Left lung (tissue), 4 donors: ENCODE measurements at regions not wholly inside any gene's neighbourhood (a gene's known extent, or its start where the extent isn't known, plus 50 kb on each side); places are given as distances from the start of the nearest gene placed in this dataset.

Experiments used
- ATAC-seq: fragments of 200-7000 bp; cut with Tn5 transposase; one replicate; pipeline ENCODE4 v1.9.1; 2020; ENCODE audit warnings: moderate library complexity
- DNase-seq, 4 donors: peaks; one replicate each; pipeline ENCODE4 v3.0.0-alpha.2; 2013 to 2020
- H3K27ac ChIP-seq, 2 donors: fragments of 200-600 bp; sonication (generic) in 1 of 2; one replicate each; pipeline versions ENCODE4 v1.5.0 to v1.8.0; 2020 to 2021
- H3K27me3 ChIP-seq, 2 donors: fragments of 200-600 bp; sonication (generic) in 1 of 2; one replicate each; pipeline versions ENCODE4 v1.5.0 to v1.8.0; 2020 to 2021
- H3K36me3 ChIP-seq, 2 donors: fragments of 200-600 bp; sonication (generic) in 1 of 2; one replicate each; pipeline versions ENCODE4 v1.5.0 to v1.8.0; 2020 to 2021
- H3K4me1 ChIP-seq, 2 donors: fragments of 200-600 bp; one replicate each; pipeline ENCODE4 v1.8.0; 2021
- H3K4me3 ChIP-seq, 2 donors: fragments of 200-600 bp; sonication (generic) in 1 of 2; one replicate each; pipeline versions ENCODE4 v1.5.0 to v1.8.0; 2020 to 2021; ENCODE audit warnings: mild to moderate bottlenecking in 1 of 2
- H3K9me3 ChIP-seq, 2 donors: fragments of 200-600 bp; sonication (generic) in 1 of 2; one replicate each; pipeline versions ENCODE4 v1.5.0 to v1.8.0; 2020 to 2021
- intact Hi-C, 2 donors: fragments of 100-400 bp; cut with DNase I; formaldehyde crosslinking; loops; one replicate each; pipeline versions ENCODE4 v1.11.2 to v1.14.2; 2022
- TF ChIP-seq, protein P1 (sequence below), 2 donors: fragments of 200-600 bp; sonication (generic) in 1 of 2; IDR thresholded peaks; one replicate each; pipeline versions ENCODE4 v1.5.0 to v1.8.0; 2021; ENCODE audit warnings: antibody characterized with exemption in 2 of 2
- donor health status: DM: no; HTN: yes; CAD: no.
- donor health status: DM: no; HTN: no; CAD: no.

DNA sequence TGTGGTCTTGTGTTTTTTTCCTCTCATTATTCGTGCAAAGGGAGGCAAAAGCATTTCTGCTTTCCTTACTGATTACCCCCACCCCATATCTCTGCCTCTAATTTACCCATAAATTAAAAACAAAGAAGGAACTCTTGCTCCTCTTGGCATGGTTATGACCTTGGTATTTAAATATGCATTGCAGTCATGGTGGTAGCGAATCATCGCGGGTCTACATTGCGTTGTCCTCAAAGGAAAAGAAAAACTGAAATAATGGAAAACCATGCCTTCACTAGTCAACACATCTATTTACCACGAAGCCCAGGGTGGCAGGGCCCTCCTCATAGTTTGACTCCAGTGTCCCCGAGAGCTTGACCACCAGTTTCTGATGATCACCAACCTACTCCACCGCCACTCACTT lies 126.7 kb upstream of the PARP11 start:
- ATAC-seq: no peak
- intact Hi-C loops: loop anchor here in 1 of 2 donors (5.0 kb wide), 1 partner anchor 37 kb away; no protein-coding TSS in a partner anchor
- TF ChIP-seq, protein P1, sequence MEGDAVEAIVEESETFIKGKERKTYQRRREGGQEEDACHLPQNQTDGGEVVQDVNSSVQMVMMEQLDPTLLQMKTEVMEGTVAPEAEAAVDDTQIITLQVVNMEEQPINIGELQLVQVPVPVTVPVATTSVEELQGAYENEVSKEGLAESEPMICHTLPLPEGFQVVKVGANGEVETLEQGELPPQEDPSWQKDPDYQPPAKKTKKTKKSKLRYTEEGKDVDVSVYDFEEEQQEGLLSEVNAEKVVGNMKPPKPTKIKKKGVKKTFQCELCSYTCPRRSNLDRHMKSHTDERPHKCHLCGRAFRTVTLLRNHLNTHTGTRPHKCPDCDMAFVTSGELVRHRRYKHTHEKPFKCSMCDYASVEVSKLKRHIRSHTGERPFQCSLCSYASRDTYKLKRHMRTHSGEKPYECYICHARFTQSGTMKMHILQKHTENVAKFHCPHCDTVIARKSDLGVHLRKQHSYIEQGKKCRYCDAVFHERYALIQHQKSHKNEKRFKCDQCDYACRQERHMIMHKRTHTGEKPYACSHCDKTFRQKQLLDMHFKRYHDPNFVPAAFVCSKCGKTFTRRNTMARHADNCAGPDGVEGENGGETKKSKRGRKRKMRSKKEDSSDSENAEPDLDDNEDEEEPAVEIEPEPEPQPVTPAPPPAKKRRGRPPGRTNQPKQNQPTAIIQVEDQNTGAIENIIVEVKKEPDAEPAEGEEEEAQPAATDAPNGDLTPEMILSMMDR (IDR thresholded peaks at IDR 0.05): no peak
- Histone ChIP-seq H3K4me3 (no peak overlapping the region), H3K4me1 (no peaks in the 10 kb centered on the region), H3K9me3 (no peaks in the 10 kb centered on the region), H3K36me3 (no peaks in the 10 kb centered on the region), H3K27ac (peak overlapping the region; percentile 40 to 58), H3K27me3 (no peaks in the 10 kb centered on the region)
- no peak for DNase-seq

DNA sequence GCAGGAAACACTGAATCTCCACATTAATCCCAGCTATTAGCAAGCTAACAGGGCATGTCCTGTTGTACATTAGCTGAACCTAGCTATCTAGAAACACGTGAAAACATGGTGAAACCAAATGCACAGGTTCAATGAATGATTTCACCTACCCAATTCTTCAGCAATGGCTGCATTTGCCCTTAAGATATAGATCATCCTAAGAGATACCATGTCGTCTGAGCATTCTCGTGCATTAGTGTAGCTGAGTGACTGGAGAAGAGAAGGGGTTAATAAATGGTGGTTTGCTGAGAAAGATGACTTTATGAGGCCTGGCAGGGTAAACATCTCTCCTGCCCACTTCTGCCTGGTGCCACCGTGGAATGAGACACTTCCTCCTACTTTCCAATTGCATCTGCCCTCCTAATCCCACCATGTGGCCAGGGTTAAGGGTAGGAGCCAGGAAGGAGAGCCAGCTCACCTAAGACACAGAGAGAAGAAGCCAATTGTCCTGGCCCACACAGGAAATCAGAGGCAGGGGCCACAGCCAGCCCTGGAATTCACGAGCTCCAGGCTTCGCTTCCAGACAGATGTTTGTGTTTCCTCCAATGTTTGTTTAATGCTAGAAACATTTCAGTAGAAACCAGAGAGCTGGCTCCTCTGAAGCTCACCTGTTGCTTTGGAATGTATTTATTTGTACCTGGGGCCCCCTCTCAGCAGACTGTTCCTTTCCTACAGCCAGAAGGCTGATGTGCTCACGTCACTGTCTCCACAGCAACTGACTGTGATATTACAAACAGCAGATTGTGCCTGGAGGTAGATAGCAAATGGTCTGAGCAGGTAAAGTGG lies 126.0 kb upstream of the PARP11 start:
- H3K27me3 ChIP-seq: no peaks in the 10 kb centered on the region
- ATAC-seq: peak; percentile 85
- H3K4me1 ChIP-seq: no peaks in the 10 kb centered on the region
- DNase-seq: peak in 2 of 4 donors; percentile 73 to 85
- H3K9me3 ChIP-seq: no peaks in the 10 kb centered on the region
- TF ChIP-seq, protein P1 (IDR thresholded peaks at IDR 0.05): no peak
- H3K36me3 ChIP-seq: no peaks in the 10 kb centered on the region
- peak overlapping the region; percentile 53 to 58 for H3K27ac ChIP-seq
- no peak overlapping the region for H3K4me3 ChIP-seq
- intact Hi-C loops: loop anchor here in 1 of 2 donors (5.0 kb wide), 1 partner anchor 38 kb away; no protein-coding TSS in a partner anchor

DNA sequence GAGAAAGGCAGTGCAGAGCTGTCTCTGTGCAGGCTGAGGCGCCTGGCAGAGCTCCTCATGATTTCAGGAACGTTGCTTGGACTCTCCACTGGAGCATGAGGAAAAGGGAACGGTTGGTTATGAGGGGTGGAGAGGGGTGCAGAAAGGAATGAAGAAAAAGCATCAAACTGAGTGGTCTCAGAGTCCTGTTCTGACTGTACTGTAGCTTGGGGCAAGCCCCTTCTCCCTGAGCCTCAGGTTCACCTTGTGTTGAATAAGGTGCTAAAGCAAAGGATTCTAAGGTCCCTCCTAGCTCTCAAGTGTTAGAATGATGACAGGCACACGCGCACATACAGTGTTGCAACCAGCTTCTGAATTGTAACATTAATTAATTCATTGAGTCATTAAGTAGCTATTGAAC lies 125.2 kb upstream of the PARP11 start:
- ATAC-seq: peak; percentile 17
- Histone ChIP-seq H3K4me1 (no peaks in the 10 kb centered on the region), H3K4me3 (no peak overlapping the region), H3K36me3 (no peaks in the 10 kb centered on the region), H3K27me3 (no peaks in the 10 kb centered on the region), H3K9me3 (no peaks in the 10 kb centered on the region), H3K27ac (peak overlapping the region in 1 of 2 donors; percentile 53)
- intact Hi-C loops: loop anchor here in 1 of 2 donors (5.0 kb wide), 1 partner anchor 39 kb away; no protein-coding TSS in a partner anchor
- no peak for DNase-seq
- TF ChIP-seq, protein P1 (IDR thresholded peaks at IDR 0.05): no peak

DNA sequence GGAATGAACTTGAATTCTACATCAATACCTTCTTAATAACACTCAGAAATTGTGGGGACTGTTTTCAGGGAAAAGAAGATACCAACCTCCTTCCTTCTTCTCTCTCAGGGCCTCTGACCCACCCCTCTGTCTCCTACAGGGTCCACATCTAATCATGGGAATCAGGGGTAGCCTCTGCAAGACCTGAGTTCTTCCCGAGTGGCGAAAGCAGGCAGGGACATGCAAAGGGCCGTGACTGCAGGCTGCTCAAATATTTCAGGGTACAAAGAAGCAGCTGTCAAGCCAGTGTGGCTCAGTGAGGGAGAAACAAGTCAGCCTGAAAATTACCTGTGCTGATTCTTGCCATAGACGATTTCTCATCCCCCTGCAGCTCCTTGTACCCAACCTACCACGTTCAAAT lies 123.1 kb upstream of the PARP11 start:
- Histone ChIP-seq H3K36me3 (no peaks in the 10 kb centered on the region), H3K9me3 (no peaks in the 10 kb centered on the region), H3K27me3 (peaks cover 0 to 12% of the 10 kb centered on the region in 2 donors), H3K4me1 (no peaks in the 10 kb centered on the region), H3K4me3 (no peak overlapping the region), H3K27ac (no peak overlapping the region)
- no peak for DNase-seq
- intact Hi-C loops: loop anchor here in 1 of 2 donors (5.0 kb wide), 1 partner anchor 41 kb away; no protein-coding TSS in a partner anchor
- ATAC-seq: no peak
- TF ChIP-seq, protein P1 (IDR thresholded peaks at IDR 0.05): no peak

DNA sequence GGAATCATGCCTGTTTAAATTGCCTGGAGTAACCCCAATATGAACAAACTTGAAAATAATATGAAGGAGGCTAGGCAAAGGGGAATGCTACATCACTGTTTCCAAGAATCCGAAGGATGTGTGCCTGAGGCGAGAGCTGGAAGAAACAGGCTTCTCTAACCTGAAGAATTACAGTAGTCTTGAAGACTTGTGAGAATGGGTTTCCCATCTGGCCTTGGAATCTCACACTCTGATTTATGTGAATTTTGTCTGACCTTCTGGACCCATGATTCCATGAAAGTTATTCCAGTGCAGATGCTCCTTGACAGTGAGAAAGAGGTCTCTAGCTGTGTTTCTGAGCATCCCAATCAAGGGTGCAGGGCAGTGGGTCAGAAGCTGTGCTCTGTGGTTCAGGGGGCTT lies 122.1 kb upstream of the PARP11 start:
- no peak overlapping the region for H3K4me3 ChIP-seq
- intact Hi-C loops: loop anchor here in 1 of 2 donors (5.0 kb wide), 1 partner anchor 42 kb away; no protein-coding TSS in a partner anchor
- H3K9me3 ChIP-seq: no peaks in the 10 kb centered on the region
- H3K27ac ChIP-seq: no peak overlapping the region
- TF ChIP-seq, protein P1 (IDR thresholded peaks at IDR 0.05): no peak
- peaks cover 0 to 18% of the 10 kb centered on the region in 2 donors for H3K27me3 ChIP-seq
- no peaks in the 10 kb centered on the region for H3K4me1 ChIP-seq
- peak in 1 of 4 donors; percentile 14 for DNase-seq
- H3K36me3 ChIP-seq: no peaks in the 10 kb centered on the region
- no peak for ATAC-seq
